ENCODE measurements at regions not wholly inside any gene's neighbourhood (a gene's known extent, or its start where the extent isn't known, plus 50 kb on each side); places are given as distances from the start of the nearest gene placed in this dataset.

GRCh38 chr2:212815453-212815852 lies 276.9 kb upstream of the ERBB4 start:
- Mint-ChIP-seq H3K4me3 (ENCODE audit: unreplicated experiment) (no peak overlapping the region), H3K36me3 (ENCODE audit: low read depth, unreplicated experiment) (no peaks in the 10 kb centered on the region), H3K27me3 (ENCODE audit: low read depth, unreplicated experiment) (no peaks in the 10 kb centered on the region), H3K4me1 (ENCODE audit: low read depth, unreplicated experiment) (peaks cover 4% of the 10 kb centered on the region), H3K9me3 (ENCODE audit: unreplicated experiment) (no peaks in the 10 kb centered on the region), H3K27ac (ENCODE audit: unreplicated experiment) (no peak overlapping the region)
- no peak overlapping the region for H3K9ac ChIP-seq (ENCODE audit: low read length)
- H3K4me3 ChIP-seq (ENCODE audit: insufficient read depth, low read depth, low read length) = no peak overlapping the region
- H3K9me3 ChIP-seq (ENCODE audit: insufficient read depth, low read depth, low read length) = no peaks in the 10 kb centered on the region
- FAIRE-seq = no peak
- DNase-seq (ENCODE audit: low read depth) = peak; percentile 19
- no peaks in the 10 kb centered on the region for H3K79me2 ChIP-seq (ENCODE audit: insufficient read depth, low read length)
- no peak overlapping the region for H3K4me2 ChIP-seq (ENCODE audit: low read length)
- H3K4me1 ChIP-seq (ENCODE audit: insufficient read depth, low read length) = no peaks in the 10 kb centered on the region
- no peak overlapping the region for H3K27ac ChIP-seq (ENCODE audit: low read depth, low read length)
- no peaks in the 10 kb centered on the region for H4K20me1 ChIP-seq (ENCODE audit: insufficient read depth, low read length)
- H3K36me3 ChIP-seq (ENCODE audit: insufficient read depth, low read length) = no peaks in the 10 kb centered on the region
- TF ChIP-seq CTCF (IDR thresholded peaks at IDR 0.05; ENCODE audit: insufficient read depth, low read depth, low read length) = no peak
- no peak for TF ChIP-seq EZH2 (IDR thresholded peaks at IDR 0.05; ENCODE audit: insufficient read depth, low read length)
- no peaks in the 10 kb centered on the region for H3K27me3 ChIP-seq (ENCODE audit: insufficient read depth, low read length)
- no peak overlapping the region for H2AFZ ChIP-seq (ENCODE audit: low read depth, low read length)

GRCh38 chr2:212814941-212815340 lies 276.3 kb upstream of the ERBB4 start:
- H4K20me1 ChIP-seq (ENCODE audit: insufficient read depth, low read length) = no peaks in the 10 kb centered on the region
- H3K79me2 ChIP-seq (ENCODE audit: insufficient read depth, low read length) = no peaks in the 10 kb centered on the region
- no peaks in the 10 kb centered on the region for H3K36me3 Mint-ChIP-seq (ENCODE audit: low read depth, unreplicated experiment)
- no peak overlapping the region for H3K9ac ChIP-seq (ENCODE audit: low read length)
- no peaks in the 10 kb centered on the region for H3K27me3 Mint-ChIP-seq (ENCODE audit: low read depth, unreplicated experiment)
- H3K4me3 ChIP-seq (ENCODE audit: insufficient read depth, low read depth, low read length) = no peak overlapping the region
- no peak overlapping the region for H3K4me3 Mint-ChIP-seq (ENCODE audit: unreplicated experiment)
- no peaks in the 10 kb centered on the region for H3K9me3 ChIP-seq (ENCODE audit: insufficient read depth, low read depth, low read length)
- no peaks in the 10 kb centered on the region for H3K9me3 Mint-ChIP-seq (ENCODE audit: unreplicated experiment)
- no peaks in the 10 kb centered on the region for H3K36me3 ChIP-seq (ENCODE audit: insufficient read depth, low read length)
- H3K27ac ChIP-seq (ENCODE audit: low read depth, low read length) = no peak overlapping the region
- no peak for TF ChIP-seq EZH2 (IDR thresholded peaks at IDR 0.05; ENCODE audit: insufficient read depth, low read length)
- no peak for TF ChIP-seq CTCF (IDR thresholded peaks at IDR 0.05; ENCODE audit: insufficient read depth, low read depth, low read length)
- no peak for DNase-seq (ENCODE audit: low read depth)
- H3K4me2 ChIP-seq (ENCODE audit: low read length) = no peak overlapping the region
- H3K4me1 Mint-ChIP-seq (ENCODE audit: low read depth, unreplicated experiment) = peaks cover 4% of the 10 kb centered on the region
- no peak overlapping the region for H2AFZ ChIP-seq (ENCODE audit: low read depth, low read length)
- H3K27ac Mint-ChIP-seq (ENCODE audit: unreplicated experiment) = no peak overlapping the region
- H3K4me1 ChIP-seq (ENCODE audit: insufficient read depth, low read length) = no peaks in the 10 kb centered on the region
- FAIRE-seq = no peak
- H3K27me3 ChIP-seq (ENCODE audit: insufficient read depth, low read length) = no peaks in the 10 kb centered on the region

- peaks cover 4% of the 10 kb centered on the region for H3K4me1 Mint-ChIP-seq (ENCODE audit: low read depth, unreplicated experiment)
- Histone ChIP-seq H3K4me1 (ENCODE audit: insufficient read depth, low read length) (no peaks in the 10 kb centered on the region), H3K79me2 (ENCODE audit: insufficient read depth, low read length) (no peaks in the 10 kb centered on the region), H2AFZ (ENCODE audit: low read depth, low read length) (no peak overlapping the region), H3K4me2 (ENCODE audit: low read length) (no peak overlapping the region), H4K20me1 (ENCODE audit: insufficient read depth, low read length) (no peaks in the 10 kb centered on the region), H3K4me3 (ENCODE audit: insufficient read depth, low read depth, low read length) (no peak overlapping the region), H3K27me3 (ENCODE audit: insufficient read depth, low read length) (no peaks in the 10 kb centered on the region), H3K9me3 (ENCODE audit: insufficient read depth, low read depth, low read length) (no peaks in the 10 kb centered on the region), H3K9ac (ENCODE audit: low read length) (no peak overlapping the region), H3K27ac (ENCODE audit: low read depth, low read length) (no peak overlapping the region), H3K36me3 (ENCODE audit: insufficient read depth, low read length) (no peaks in the 10 kb centered on the region)
- H3K27ac Mint-ChIP-seq (ENCODE audit: unreplicated experiment) = no peak overlapping the region
- DNase-seq (ENCODE audit: low read depth) (no peak), FAIRE-seq (no peak)
- TF ChIP-seq CTCF (IDR thresholded peaks at IDR 0.05; ENCODE audit: insufficient read depth, low read depth, low read length) (no peak), EZH2 (IDR thresholded peaks at IDR 0.05; ENCODE audit: insufficient read depth, low read length) (no peak)
- no peaks in the 10 kb centered on the region for H3K36me3 Mint-ChIP-seq (ENCODE audit: low read depth, unreplicated experiment)
- no peak overlapping the region for H3K4me3 Mint-ChIP-seq (ENCODE audit: unreplicated experiment)
- H3K27me3 Mint-ChIP-seq (ENCODE audit: low read depth, unreplicated experiment) = no peaks in the 10 kb centered on the region
- no peaks in the 10 kb centered on the region for H3K9me3 Mint-ChIP-seq (ENCODE audit: unreplicated experiment)
Observed at GRCh38 chr2:212811921-212812320, 273.3 kb upstream of the ERBB4 start.
